Body of pancreas (tissue), 4 donors: ENCODE measurements at regions not wholly inside any gene's neighbourhood (a gene's known extent, or its start where the extent isn't known, plus 50 kb on each side); places are given as distances from the start of the nearest gene placed in this dataset.

ENCODE experiments used
- POLR2A ChIP-seq, 3 donors: fragments of 450-650 bp; IDR thresholded peaks; one replicate each; pipeline ENCODE4 v1.6.1; 2016; ENCODE audit warnings: antibody characterized with exemption in 3 of 3, mild to moderate bottlenecking in 2 of 3
- TF ChIP-seq, protein P1 (sequence below), 7 experiments: fragments of 450-650 bp in 4 of 7; fragments of 200-600 bp in 3 of 7; sonication (generic) in 3 of 7; IDR thresholded peaks; one replicate each; pipeline ENCODE4 v1.5.1; 2016 to 2019; ENCODE audit warnings: antibody characterized with exemption in 7 of 7

DNA sequence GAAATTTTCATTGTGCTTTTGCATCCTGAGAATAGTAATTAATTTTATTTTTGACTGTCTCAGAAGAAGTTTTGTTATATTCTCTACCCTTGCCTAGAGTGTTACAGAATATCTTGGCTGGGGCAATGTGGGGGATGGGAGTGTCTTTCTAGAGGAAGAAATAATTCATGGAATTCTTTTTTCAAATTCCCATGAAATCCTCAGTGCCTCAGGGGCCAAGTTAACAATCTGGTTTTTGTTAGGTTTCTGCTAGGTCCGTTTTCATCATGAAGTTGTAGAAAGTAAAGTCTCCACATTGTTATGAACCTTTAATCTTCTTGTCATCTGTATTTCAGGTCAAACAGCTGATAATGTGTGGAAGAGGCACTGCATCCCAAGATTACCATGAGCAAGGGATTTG is 145.6 kb upstream of the GYPC start:
- TF ChIP-seq, protein P1, sequence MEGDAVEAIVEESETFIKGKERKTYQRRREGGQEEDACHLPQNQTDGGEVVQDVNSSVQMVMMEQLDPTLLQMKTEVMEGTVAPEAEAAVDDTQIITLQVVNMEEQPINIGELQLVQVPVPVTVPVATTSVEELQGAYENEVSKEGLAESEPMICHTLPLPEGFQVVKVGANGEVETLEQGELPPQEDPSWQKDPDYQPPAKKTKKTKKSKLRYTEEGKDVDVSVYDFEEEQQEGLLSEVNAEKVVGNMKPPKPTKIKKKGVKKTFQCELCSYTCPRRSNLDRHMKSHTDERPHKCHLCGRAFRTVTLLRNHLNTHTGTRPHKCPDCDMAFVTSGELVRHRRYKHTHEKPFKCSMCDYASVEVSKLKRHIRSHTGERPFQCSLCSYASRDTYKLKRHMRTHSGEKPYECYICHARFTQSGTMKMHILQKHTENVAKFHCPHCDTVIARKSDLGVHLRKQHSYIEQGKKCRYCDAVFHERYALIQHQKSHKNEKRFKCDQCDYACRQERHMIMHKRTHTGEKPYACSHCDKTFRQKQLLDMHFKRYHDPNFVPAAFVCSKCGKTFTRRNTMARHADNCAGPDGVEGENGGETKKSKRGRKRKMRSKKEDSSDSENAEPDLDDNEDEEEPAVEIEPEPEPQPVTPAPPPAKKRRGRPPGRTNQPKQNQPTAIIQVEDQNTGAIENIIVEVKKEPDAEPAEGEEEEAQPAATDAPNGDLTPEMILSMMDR (IDR thresholded peaks at IDR 0.05): no peak
- no peak for TF ChIP-seq POLR2A (IDR thresholded peaks at IDR 0.05)
